GM23248 (cell line): ENCODE measurements at regions not wholly inside any gene's neighbourhood (a gene's known extent, or its start where the extent isn't known, plus 50 kb on each side); places are given as distances from the start of the nearest gene placed in this dataset.

Experiments used
- DNase-seq: peaks from one replicate; pipeline ENCODE4 v3.0.0-alpha.2; 2015
- H2AFZ ChIP-seq: fragments of 200-600 bp; sonication (generic); 2 replicates; pipeline ENCODE4 v1.6.1; 2016; ENCODE audit warnings: antibody characterized with exemption
- H3F3A ChIP-seq: fragments of 200-600 bp; sonication (generic); 2 replicates; pipeline ENCODE4 v1.6.1; 2016; ENCODE audit warnings: mild to moderate bottlenecking, antibody characterized with exemption, mixed run types; ENCODE audit not compliant: insufficient read depth
- H3K27ac ChIP-seq: fragments of 200-600 bp; sonication (generic); 2 replicates; pipeline ENCODE4 v1.5.1; 2016; ENCODE audit warnings: mild to moderate bottlenecking
- H3K27me3 ChIP-seq: fragments of 200-600 bp; sonication (generic); replicated peaks from 2 replicates; pipeline ENCODE4 v1.6.1; 2016; ENCODE audit warnings: mild to moderate bottlenecking; ENCODE audit not compliant: insufficient read depth
- H3K36me3 ChIP-seq: fragments of 200-600 bp; sonication (generic); 2 replicates; pipeline ENCODE4 v1.6.1; 2016; ENCODE audit warnings: low read depth, mild to moderate bottlenecking
- H3K4me1 ChIP-seq: fragments of 200-600 bp; sonication (generic); 2 replicates; pipeline ENCODE4 v1.6.1; 2016; ENCODE audit warnings: mild to moderate bottlenecking; ENCODE audit not compliant: insufficient read depth
- H3K4me2 ChIP-seq: fragments of 200-600 bp; sonication (generic); one replicate; pipeline ENCODE4 v1.6.1; 2016; ENCODE audit warnings: mild to moderate bottlenecking; ENCODE audit not compliant: unreplicated experiment
- H3K4me3 ChIP-seq: fragments of 200-600 bp; sonication (generic); 2 replicates; pipeline ENCODE4 v1.5.1; 2016; ENCODE audit warnings: mild to moderate bottlenecking
- H3K79me2 ChIP-seq: fragments of 200-600 bp; sonication (generic); 2 replicates; pipeline ENCODE4 v1.6.1; 2016; ENCODE audit warnings: mild to moderate bottlenecking; ENCODE audit not compliant: insufficient read depth
- H3K9ac ChIP-seq: fragments of 200-600 bp; sonication (generic); 2 replicates; pipeline ENCODE4 v1.6.1; 2016; ENCODE audit warnings: mild to moderate bottlenecking
- H3K9me2 ChIP-seq: fragments of 200-600 bp; sonication (generic); 2 replicates; pipeline ENCODE4 v1.6.1; 2016; ENCODE audit warnings: mixed run types, mild to moderate bottlenecking, moderate library complexity; ENCODE audit not compliant: insufficient read depth
- H3K9me3 ChIP-seq: fragments of 200-600 bp; sonication (generic); one replicate; pipeline ENCODE4 v1.6.1; 2017; ENCODE audit warnings: low read depth
- H4K20me1 ChIP-seq: fragments of 200-600 bp; sonication (generic); 2 replicates; pipeline ENCODE4 v1.6.0; 2016; ENCODE audit not compliant: insufficient read depth
- EZH2 ChIP-seq: fragments of 200-600 bp; sonication (generic); IDR thresholded peaks from 2 replicates; pipeline ENCODE4 v1.6.1; 2018; ENCODE audit warnings: antibody characterized with exemption, mild to moderate bottlenecking; ENCODE audit not compliant: insufficient read depth, poor library complexity, severe bottlenecking
- EZH2phosphoT487 ChIP-seq: fragments of 200-600 bp; sonication (generic); IDR thresholded peaks from 2 replicates; pipeline ENCODE4 v1.6.1; 2018; ENCODE audit warnings: antibody characterized with exemption, moderate library complexity, mild to moderate bottlenecking, low read depth; ENCODE audit not compliant: insufficient read depth
- WGBS, 2 experiments: methylation state at CpG; one replicate each; pipeline ENCODE4 v1.1.6; 2015 to 2017; ENCODE audit warnings: low lambda C conversion rate in 2 of 2, low coverage in 1 of 2; ENCODE audit errors: missing lambda C conversion rate in 2 of 2; 5-methylcytosine and 5-hydroxymethylcytosine counted together
- in situ Hi-C: fragments of 300-500 bp; cut with MboI; formaldehyde crosslinking; loops from 2 replicates; pipeline ENCODE4 v1.15.0; 2020

DNA sequence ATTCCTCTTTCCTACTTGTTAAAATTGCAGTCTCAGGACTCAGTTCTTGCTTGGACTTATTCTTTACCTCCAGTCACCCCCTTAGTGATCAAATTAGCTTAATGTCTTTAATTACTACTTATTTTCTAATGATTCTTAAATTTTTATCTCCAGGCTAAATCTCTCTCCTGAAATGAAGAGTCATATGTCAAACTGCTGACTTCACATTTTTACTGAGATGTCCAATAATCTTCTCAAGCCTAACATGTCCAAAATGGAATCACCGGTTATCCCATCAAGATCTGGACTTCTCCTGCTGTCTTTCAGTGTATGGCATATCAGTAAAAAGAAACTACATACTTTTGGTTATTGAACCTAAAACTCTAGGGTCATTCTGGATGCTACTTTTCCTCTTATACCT, 332.3 kb upstream of the HTR2C start:
- 50 to 74% methylated on average over 1 of the region's 1 CpG for WGBS, 2 experiments
- H3K9me2 ChIP-seq: no peaks in the 10 kb centered on the region
- in situ Hi-C loops: no loop called here
- H3K36me3 ChIP-seq: no peaks in the 10 kb centered on the region
- H2AFZ ChIP-seq: no peak overlapping the region
- H3K9me3 ChIP-seq: no peaks in the 10 kb centered on the region
- H3K27me3 ChIP-seq: no peaks in the 10 kb centered on the region
- H3K4me2 ChIP-seq: no peak overlapping the region
- H3K4me3 ChIP-seq: no peak overlapping the region
- no peaks in the 10 kb centered on the region for H3F3A ChIP-seq
- no peak for DNase-seq
- no peak overlapping the region for H3K9ac ChIP-seq
- no peak for TF ChIP-seq EZH2
- TF ChIP-seq EZH2phosphoT487: no peak
- no peak overlapping the region for H3K27ac ChIP-seq
- H3K4me1 ChIP-seq: no peaks in the 10 kb centered on the region
- H3K79me2 ChIP-seq: no peaks in the 10 kb centered on the region
- H4K20me1 ChIP-seq: no peaks in the 10 kb centered on the region

DNA sequence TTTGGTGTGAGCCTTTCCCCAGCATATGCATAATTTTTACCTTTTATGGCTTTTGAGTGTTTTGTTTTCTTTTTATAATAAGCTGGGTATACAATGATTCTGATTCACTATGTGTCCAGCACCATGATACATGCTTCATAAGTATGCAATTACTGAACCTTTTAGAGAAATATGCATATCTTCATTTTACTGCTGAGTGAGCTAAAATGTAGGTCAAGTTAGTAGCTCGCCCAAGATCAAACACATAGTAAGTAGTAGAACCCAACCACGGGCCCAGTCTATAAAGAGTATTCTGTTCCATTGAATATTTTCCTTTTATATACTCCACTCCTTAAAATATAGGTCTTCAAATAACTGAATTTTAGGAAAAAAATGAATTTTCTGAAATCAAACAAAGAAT, 362.4 kb upstream of the HTR2C start:
- in situ Hi-C loops: no loop called here
- WGBS, 2 experiments: 13% methylated on average over 2 of the region's 2 CpGs

DNA sequence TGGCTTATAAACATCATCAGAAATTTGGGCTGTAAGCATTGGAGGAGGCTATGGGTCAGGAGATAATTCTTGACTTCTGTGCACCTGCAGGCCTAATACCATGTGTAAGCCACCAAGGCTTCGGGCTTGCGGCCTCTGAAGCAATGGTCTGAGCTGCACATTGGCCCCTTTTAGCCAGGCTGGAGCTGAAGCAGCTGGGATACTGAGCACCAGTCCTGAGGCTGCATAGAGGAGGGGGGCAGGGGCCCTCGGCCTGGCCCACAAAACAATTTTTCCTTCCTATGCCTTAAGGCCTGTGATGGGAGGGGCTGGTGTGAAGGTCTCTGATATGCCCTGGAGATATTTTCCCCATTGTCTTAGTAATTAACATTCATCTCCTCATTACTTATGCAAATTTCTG, 373.0 kb upstream of the HTR2C start:
- Histone ChIP-seq H3K79me2 (no peaks in the 10 kb centered on the region), H3K4me3 (no peak overlapping the region), H3K4me2 (no peak overlapping the region), H3F3A (no peaks in the 10 kb centered on the region), H2AFZ (no peak overlapping the region), H3K9me3 (no peaks in the 10 kb centered on the region), H3K4me1 (no peaks in the 10 kb centered on the region), H3K27ac (no peak overlapping the region), H4K20me1 (no peaks in the 10 kb centered on the region), H3K9ac (no peak overlapping the region), H3K9me2 (no peaks in the 10 kb centered on the region), H3K36me3 (no peaks in the 10 kb centered on the region), H3K27me3 (no peaks in the 10 kb centered on the region)
- DNase-seq: no peak
- WGBS, 2 experiments: 19 to 40% methylated on average over 2 of the region's 3 CpGs
- in situ Hi-C loops: no loop called here
- TF ChIP-seq EZH2phosphoT487 (no peak), EZH2 (no peak)

More for the DNA sequence above, 362.4 kb upstream of the HTR2C start:
- TF ChIP-seq EZH2phosphoT487 (no peak), EZH2 (no peak)
- Histone ChIP-seq H3K9me2 (no peaks in the 10 kb centered on the region), H4K20me1 (no peaks in the 10 kb centered on the region), H3F3A (no peaks in the 10 kb centered on the region), H3K27me3 (no peaks in the 10 kb centered on the region), H3K4me1 (no peaks in the 10 kb centered on the region), H3K27ac (no peak overlapping the region), H3K79me2 (no peaks in the 10 kb centered on the region), H2AFZ (no peak overlapping the region), H3K9ac (no peak overlapping the region), H3K4me3 (no peak overlapping the region), H3K9me3 (no peaks in the 10 kb centered on the region), H3K36me3 (no peaks in the 10 kb centered on the region), H3K4me2 (no peak overlapping the region)
- DNase-seq: no peak

DNA sequence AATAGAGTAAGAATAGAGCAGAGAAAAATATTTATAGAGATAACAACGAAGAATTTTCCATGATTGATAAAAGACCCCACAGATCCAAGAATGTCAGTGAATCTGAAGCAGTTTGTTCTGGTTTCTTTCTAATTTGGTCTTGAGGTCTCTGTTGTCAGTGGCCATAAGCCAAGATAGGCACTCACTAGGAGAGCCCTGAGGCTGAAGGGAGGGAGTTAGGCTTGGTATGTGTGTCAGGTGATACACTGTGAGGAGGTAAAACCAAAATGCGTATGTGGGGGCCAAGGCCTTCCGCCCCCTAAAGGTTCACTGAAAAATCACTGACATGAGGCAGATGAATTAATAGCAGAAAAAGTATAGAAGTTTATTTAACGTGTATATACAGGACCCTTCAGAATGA, 382.3 kb upstream of the HTR2C start:
- no peaks in the 10 kb centered on the region for H3F3A ChIP-seq
- H3K36me3 ChIP-seq: no peaks in the 10 kb centered on the region
- no peaks in the 10 kb centered on the region for H3K4me1 ChIP-seq
- no peak for DNase-seq
- no peak overlapping the region for H3K4me2 ChIP-seq
- no peaks in the 10 kb centered on the region for H3K9me2 ChIP-seq
- no peak overlapping the region for H2AFZ ChIP-seq
- in situ Hi-C loops: no loop called here
- no peak overlapping the region for H3K4me3 ChIP-seq
- H3K79me2 ChIP-seq: no peaks in the 10 kb centered on the region
- TF ChIP-seq EZH2: no peak
- no peak for TF ChIP-seq EZH2phosphoT487
- 16 to 23% methylated on average over 4 of the region's 4 CpGs for WGBS, 2 experiments
- H3K27ac ChIP-seq: no peak overlapping the region
- H3K9ac ChIP-seq: no peak overlapping the region
- H4K20me1 ChIP-seq: no peaks in the 10 kb centered on the region
- H3K9me3 ChIP-seq: no peaks in the 10 kb centered on the region
- H3K27me3 ChIP-seq: no peaks in the 10 kb centered on the region

DNA sequence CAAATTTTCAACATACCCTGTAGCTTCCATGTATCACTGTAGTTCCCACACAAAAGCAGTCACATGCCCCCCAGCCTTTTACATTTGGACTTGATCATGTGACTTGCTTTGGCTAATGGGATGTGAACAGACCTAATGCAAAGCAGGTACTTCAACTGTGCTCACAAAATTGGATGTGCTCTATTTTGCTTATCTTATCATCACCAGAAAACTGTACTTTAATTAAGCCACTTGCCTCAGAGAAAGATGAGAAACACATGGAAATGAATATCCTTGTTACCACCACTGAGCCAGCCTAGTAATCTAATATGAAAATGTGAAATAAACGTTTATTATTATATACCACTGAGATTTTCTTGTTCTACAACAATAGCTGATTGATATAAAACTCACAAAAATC, 402.7 kb upstream of the HTR2C start:
- Histone ChIP-seq H3K9me2 (no peaks in the 10 kb centered on the region), H3F3A (no peaks in the 10 kb centered on the region), H3K27me3 (no peaks in the 10 kb centered on the region), H4K20me1 (no peaks in the 10 kb centered on the region), H3K4me1 (no peaks in the 10 kb centered on the region), H3K4me2 (no peak overlapping the region), H2AFZ (no peak overlapping the region), H3K4me3 (no peak overlapping the region), H3K36me3 (no peaks in the 10 kb centered on the region), H3K79me2 (no peaks in the 10 kb centered on the region), H3K9ac (no peak overlapping the region), H3K9me3 (no peaks in the 10 kb centered on the region), H3K27ac (no peak overlapping the region)
- TF ChIP-seq EZH2 (no peak), EZH2phosphoT487 (no peak)
- DNase-seq: no peak
- 7 to 8% methylated on average over 1 of the region's 1 CpG for whole genome bisulfite sequencing, 2 experiments
- in situ Hi-C loops: no loop called here
